ENCODE measurements at regions not wholly inside any gene's neighbourhood (a gene's known extent, or its start where the extent isn't known, plus 50 kb on each side); places are given as distances from the start of the nearest gene placed in this dataset.

DNA sequence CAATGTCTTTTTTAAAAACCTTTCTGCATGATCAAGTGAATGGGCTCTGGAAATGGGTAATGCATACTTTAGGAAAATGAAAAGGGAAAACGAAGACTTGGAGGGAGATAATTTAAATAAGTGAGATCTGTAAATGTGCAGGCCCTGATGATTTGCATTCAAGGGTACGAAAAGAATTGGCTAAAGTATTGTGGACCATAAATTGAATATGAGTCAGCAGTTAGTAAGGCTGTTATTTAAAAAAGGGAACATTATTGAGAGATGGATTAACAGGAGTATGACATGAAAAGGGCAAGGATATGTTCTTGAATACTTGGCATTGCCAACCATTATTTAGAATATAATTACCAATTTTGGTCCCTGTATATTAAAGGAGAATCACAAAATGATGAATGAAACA, 125.5 kb downstream of the GPAT3 start:
- no peaks in the 10 kb centered on the region for H3K27me3 ChIP-seq (ENCODE audit: control insufficient read depth in 1 of 2, insufficient read depth in 2 of 2, low read length in 2 of 2)
- H3K9me3 Mint-ChIP-seq: no peaks in the 10 kb centered on the region
- ChIA-PET CTCF (no interaction called here), POLR2A (no interaction called here)
- DNase-seq (no peak), ATAC-seq (ENCODE audit: poor library complexity) (no peak)
- no peaks in the 10 kb centered on the region for H3K36me3 Mint-ChIP-seq (ENCODE audit: low read depth)
- H3K4me3 Mint-ChIP-seq: no peak overlapping the region
- H3K4me1 ChIP-seq (ENCODE audit: insufficient read depth, low read length): no peaks in the 10 kb centered on the region
- no peaks in the 10 kb centered on the region for H3K36me3 ChIP-seq (ENCODE audit: insufficient read depth, low read length)
- peaks cover 24% of the 10 kb centered on the region for H3K4me1 Mint-ChIP-seq (ENCODE audit: low read depth)
- no peak overlapping the region for H3K4me3 ChIP-seq (ENCODE audit: low read length)
- H3K27ac ChIP-seq (ENCODE audit: low read depth in 1 of 2, low read length in 2 of 2): no peak overlapping the region
- intact Hi-C loops (cut with DNase I, micrococcal nuclease): no loop called here
- H3K27me3 Mint-ChIP-seq: peaks cover 4% of the 10 kb centered on the region
- H3K9me3 ChIP-seq (ENCODE audit: control insufficient read depth in 1 of 2, insufficient read depth in 1 of 2, low read length in 2 of 2): no peaks in the 10 kb centered on the region
- TF ChIP-seq, protein P1, sequence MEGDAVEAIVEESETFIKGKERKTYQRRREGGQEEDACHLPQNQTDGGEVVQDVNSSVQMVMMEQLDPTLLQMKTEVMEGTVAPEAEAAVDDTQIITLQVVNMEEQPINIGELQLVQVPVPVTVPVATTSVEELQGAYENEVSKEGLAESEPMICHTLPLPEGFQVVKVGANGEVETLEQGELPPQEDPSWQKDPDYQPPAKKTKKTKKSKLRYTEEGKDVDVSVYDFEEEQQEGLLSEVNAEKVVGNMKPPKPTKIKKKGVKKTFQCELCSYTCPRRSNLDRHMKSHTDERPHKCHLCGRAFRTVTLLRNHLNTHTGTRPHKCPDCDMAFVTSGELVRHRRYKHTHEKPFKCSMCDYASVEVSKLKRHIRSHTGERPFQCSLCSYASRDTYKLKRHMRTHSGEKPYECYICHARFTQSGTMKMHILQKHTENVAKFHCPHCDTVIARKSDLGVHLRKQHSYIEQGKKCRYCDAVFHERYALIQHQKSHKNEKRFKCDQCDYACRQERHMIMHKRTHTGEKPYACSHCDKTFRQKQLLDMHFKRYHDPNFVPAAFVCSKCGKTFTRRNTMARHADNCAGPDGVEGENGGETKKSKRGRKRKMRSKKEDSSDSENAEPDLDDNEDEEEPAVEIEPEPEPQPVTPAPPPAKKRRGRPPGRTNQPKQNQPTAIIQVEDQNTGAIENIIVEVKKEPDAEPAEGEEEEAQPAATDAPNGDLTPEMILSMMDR (IDR thresholded peaks at IDR 0.05): no peak
- H3K27ac Mint-ChIP-seq: no peak overlapping the region

DNA sequence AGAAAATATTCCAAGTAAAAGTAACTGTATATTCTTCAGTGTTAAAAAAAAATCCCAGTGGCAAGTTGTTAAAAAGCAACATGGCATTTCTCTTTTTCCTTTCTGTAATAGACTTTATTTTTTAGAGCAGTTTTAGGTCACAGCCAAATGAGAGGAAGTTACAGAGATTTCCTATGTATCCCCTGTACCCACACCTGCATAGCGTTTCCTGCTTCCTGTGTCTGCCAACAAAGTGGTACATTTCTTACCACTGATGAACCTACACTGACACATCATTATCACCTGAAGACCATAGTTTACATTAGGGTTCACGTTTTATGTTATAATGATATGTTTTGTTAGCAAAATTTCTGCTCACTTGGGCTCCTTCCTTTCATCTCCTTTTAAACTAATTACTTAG, 124.7 kb downstream of the GPAT3 start:
- no peaks in the 10 kb centered on the region for H3K27me3 ChIP-seq (ENCODE audit: control insufficient read depth in 1 of 2, insufficient read depth in 2 of 2, low read length in 2 of 2)
- ChIA-PET POLR2A (no interaction called here), CTCF (no interaction called here)
- no peak overlapping the region for H3K27ac ChIP-seq (ENCODE audit: low read depth in 1 of 2, low read length in 2 of 2)
- DNase-seq (peak in 2 of 14 experiments; percentile 3 to 17), ATAC-seq (ENCODE audit: poor library complexity) (peak; percentile 58)
- no peak overlapping the region for H3K4me3 ChIP-seq (ENCODE audit: low read length)
- Mint-ChIP-seq H3K27ac (no peak overlapping the region), H3K9me3 (no peaks in the 10 kb centered on the region), H3K4me3 (no peak overlapping the region), H3K4me1 (ENCODE audit: low read depth) (peaks cover 24% of the 10 kb centered on the region), H3K27me3 (peaks cover 4% of the 10 kb centered on the region), H3K36me3 (ENCODE audit: low read depth) (no peaks in the 10 kb centered on the region)
- H3K9me3 ChIP-seq (ENCODE audit: control insufficient read depth in 1 of 2, insufficient read depth in 1 of 2, low read length in 2 of 2): no peaks in the 10 kb centered on the region
- TF ChIP-seq, protein P1 (IDR thresholded peaks at IDR 0.05): no peak
- H3K36me3 ChIP-seq (ENCODE audit: insufficient read depth, low read length): no peaks in the 10 kb centered on the region
- intact Hi-C loops (cut with DNase I, micrococcal nuclease): no loop called here
- no peaks in the 10 kb centered on the region for H3K4me1 ChIP-seq (ENCODE audit: insufficient read depth, low read length)

DNA sequence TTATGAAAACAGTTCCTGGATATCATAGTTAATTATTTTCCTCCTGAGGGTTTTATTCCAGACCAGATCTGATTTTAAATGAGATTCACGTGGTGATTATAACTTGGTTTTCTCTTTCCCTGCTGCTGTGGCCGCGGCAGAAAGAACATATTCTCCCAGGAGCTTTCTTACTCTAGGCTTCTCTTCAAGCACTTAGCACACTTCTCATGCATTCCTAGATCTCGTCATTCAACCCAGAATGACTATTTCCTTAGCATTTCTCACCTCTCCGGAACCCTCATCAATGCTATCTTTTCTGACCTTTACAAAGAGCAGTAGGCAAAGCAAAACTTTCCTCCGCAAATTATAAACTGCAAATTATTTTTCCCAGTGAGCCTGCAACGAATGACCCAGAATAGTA, 122.9 kb downstream of the GPAT3 start:
- POLR2A ChIA-PET: no interaction called here
- CTCF ChIA-PET: no interaction called here
- H3K4me1 ChIP-seq (ENCODE audit: insufficient read depth, low read length): no peaks in the 10 kb centered on the region
- no peak overlapping the region for H3K27ac ChIP-seq (ENCODE audit: low read depth in 1 of 2, low read length in 2 of 2)
- intact Hi-C loops (cut with DNase I, micrococcal nuclease): no loop called here
- Mint-ChIP-seq H3K4me3 (no peak overlapping the region), H3K27me3 (peaks cover 5% of the 10 kb centered on the region), H3K36me3 (ENCODE audit: low read depth) (no peaks in the 10 kb centered on the region), H3K4me1 (ENCODE audit: low read depth) (peaks cover 24% of the 10 kb centered on the region), H3K9me3 (no peaks in the 10 kb centered on the region), H3K27ac (no peak overlapping the region)
- TF ChIP-seq, protein P1 (IDR thresholded peaks at IDR 0.05): no peak
- no peaks in the 10 kb centered on the region for H3K9me3 ChIP-seq (ENCODE audit: control insufficient read depth in 1 of 2, insufficient read depth in 1 of 2, low read length in 2 of 2)
- ATAC-seq (ENCODE audit: poor library complexity) (no peak), DNase-seq (no peak)
- H3K4me3 ChIP-seq (ENCODE audit: low read length): no peak overlapping the region
- H3K36me3 ChIP-seq (ENCODE audit: insufficient read depth, low read length): no peaks in the 10 kb centered on the region
- no peaks in the 10 kb centered on the region for H3K27me3 ChIP-seq (ENCODE audit: control insufficient read depth in 1 of 2, insufficient read depth in 2 of 2, low read length in 2 of 2)
